IMR-90 (cell line): ENCODE measurements at regions not wholly inside any gene's neighbourhood (a gene's known extent, or its start where the extent isn't known, plus 50 kb on each side); places are given as distances from the start of the nearest gene placed in this dataset.

Experiments
- ATAC-seq: fragments of 200-7000 bp; cut with Tn5 transposase; 2 replicates; pipeline ENCODE4 v1.9.1; 2020; ENCODE audit warnings: low read depth, mild to moderate bottlenecking, moderate library complexity
- BruUV-seq: library from RNA; stranded (reverse); fragments of 400-500 nt; replicated peaks from 2 replicates; lab custom pipeline; 2021; lab: Mats Ljungman, UMichigan
- CTCF ChIA-PET: fragments of 300-600 bp; formaldehyde crosslinking; extraction: SDS; loops from one replicate; lab custom pipeline; 2021; ENCODE audit warnings: antibody characterized with exemption; lab: Yijun Ruan, JAX
- POLR2A ChIA-PET: fragments of 300-600 bp; sonication (Branson Sonifier 250); formaldehyde crosslinking; loops from one replicate; lab custom pipeline; 2022; ENCODE audit warnings: antibody characterized with exemption; ENCODE audit not compliant: unreplicated experiment; lab: Charles Lee
- DNase-seq: peaks from one replicate; pipeline ENCODE4 v3.0.0; 2013
- H2AFZ ChIP-seq: replicated peaks from 2 replicates; pipeline ENCODE3; 2013; ENCODE audit warnings: low read length, mild to moderate bottlenecking; ENCODE audit not compliant: poor library complexity
- H2AK5ac ChIP-seq: 2 replicates; pipeline ENCODE4 v1.6.1; 2013; ENCODE audit warnings: low read depth, low read length, inconsistent platforms
- H2AK9ac ChIP-seq: replicated peaks from 2 replicates; pipeline ENCODE3; 2013; ENCODE audit warnings: mild to moderate bottlenecking, low read depth, low read length, moderate library complexity; ENCODE audit not compliant: poor library complexity
- H2BK120ac ChIP-seq: 2 replicates; pipeline ENCODE4 v1.6.1; 2013; ENCODE audit warnings: low read depth, low read length, inconsistent platforms
- H2BK15ac ChIP-seq: 3 replicates; pipeline ENCODE4 v1.6.1; 2013; ENCODE audit warnings: low read depth, low read length, inconsistent platforms
- H2BK20ac ChIP-seq: 2 replicates; pipeline ENCODE4 v1.6.1; 2013; ENCODE audit warnings: low read depth, mild to moderate bottlenecking, inconsistent platforms, low read length, moderate library complexity
- H2BK5ac ChIP-seq: 2 replicates; pipeline ENCODE4 v1.6.1; 2013; ENCODE audit warnings: mild to moderate bottlenecking, low read depth, low read length, inconsistent platforms; ENCODE audit not compliant: poor library complexity, severe bottlenecking
- H3K14ac ChIP-seq: replicated peaks from 2 replicates; pipeline ENCODE4 v1.6.1; 2013; ENCODE audit warnings: low read depth, low read length, inconsistent platforms
- H3K18ac ChIP-seq: 2 replicates; pipeline ENCODE4 v1.6.1; 2013; ENCODE audit warnings: low read depth, low read length, control low read depth
- H3K23ac ChIP-seq: 2 replicates; pipeline ENCODE4 v1.6.1; 2013; ENCODE audit warnings: low read depth, low read length, inconsistent platforms
- H3K27ac ChIP-seq: 2 replicates; pipeline ENCODE4 v1.5.1; 2013; ENCODE audit warnings: mild to moderate bottlenecking, control low read depth, low read length; ENCODE audit not compliant: insufficient read depth
- H3K27me3 ChIP-seq: 2 replicates; pipeline ENCODE4 v1.6.1; 2013; ENCODE audit warnings: low read length; ENCODE audit not compliant: control insufficient read depth, insufficient read depth
- H3K36me3 ChIP-seq: 2 replicates; pipeline ENCODE4 v1.6.1; 2013; ENCODE audit warnings: low read length, mixed read lengths; ENCODE audit not compliant: control insufficient read depth, insufficient read depth
- H3K4ac ChIP-seq: 2 replicates; pipeline ENCODE4 v1.6.1; 2013; ENCODE audit warnings: low read depth, low read length, inconsistent platforms
- H3K4me1 ChIP-seq: 2 replicates; pipeline ENCODE4 v1.6.1; 2013; ENCODE audit warnings: low read length, mixed read lengths; ENCODE audit not compliant: control insufficient read depth, insufficient read depth
- H3K4me2 ChIP-seq: 2 replicates; pipeline ENCODE4 v1.6.1; 2013; ENCODE audit warnings: low read depth, mild to moderate bottlenecking, control low read depth, low read length, moderate library complexity
- H3K4me3 ChIP-seq: 2 replicates; pipeline ENCODE4 v1.5.1; 2013; ENCODE audit warnings: low read depth, mild to moderate bottlenecking, control low read depth, low read length, moderate library complexity; ENCODE audit not compliant: insufficient read depth
- H3K56ac ChIP-seq: 2 replicates; pipeline ENCODE4 v1.6.1; 2013; ENCODE audit warnings: low read length, inconsistent platforms; ENCODE audit not compliant: insufficient read depth; ENCODE audit errors: extremely low read depth
- H3K79me1 ChIP-seq, 2 experiments: 2 replicates each; pipeline ENCODE4 v1.6.1; 2013; ENCODE audit warnings: low read length in 2 of 2, inconsistent platforms in 1 of 2, low read depth in 1 of 2
- H3K9ac ChIP-seq: 2 replicates; pipeline ENCODE4 v1.6.1; 2013; ENCODE audit warnings: low read depth, low read length, control low read depth
- H3K9me1 ChIP-seq: 2 replicates; pipeline ENCODE4 v1.6.1; 2013; ENCODE audit warnings: low read length, inconsistent platforms; ENCODE audit not compliant: insufficient read depth
- H3K9me3 ChIP-seq: 2 replicates; pipeline ENCODE4 v1.6.1; 2013; ENCODE audit warnings: low read length; ENCODE audit not compliant: control insufficient read depth, insufficient read depth
- H4K20me1 ChIP-seq: 2 replicates; pipeline ENCODE4 v1.6.1; 2013; ENCODE audit warnings: low read length, inconsistent platforms; ENCODE audit not compliant: insufficient read depth
- H4K5ac ChIP-seq: 2 replicates; pipeline ENCODE4 v1.6.1; 2013; ENCODE audit warnings: mild to moderate bottlenecking, low read depth, low read length, control low read depth
- H4K8ac ChIP-seq, 2 experiments: 2 replicates each; pipeline ENCODE4 v1.6.1; 2013; ENCODE audit warnings: low read depth in 2 of 2, low read length in 2 of 2, control low read depth in 1 of 2, inconsistent platforms in 1 of 2
- H4K91ac ChIP-seq: 2 replicates; pipeline ENCODE4 v1.6.1; 2013; ENCODE audit warnings: low read depth, low read length, inconsistent platforms; ENCODE audit not compliant: insufficient read depth
- BHLHE40 ChIP-seq: fragments of 150-350 bp; IDR thresholded peaks from 2 replicates; pipeline ENCODE4 v1.6.1; 2016; ENCODE audit warnings: mild to moderate bottlenecking, low read depth, low read length
- CEBPB ChIP-seq: IDR thresholded peaks from 2 replicates; pipeline ENCODE4 v1.6.1; 2012; ENCODE audit warnings: low read depth, low read length, improper control_type of control experiment
- CHD1 ChIP-seq: IDR thresholded peaks from 2 replicates; pipeline ENCODE4 v1.6.1; 2012; ENCODE audit warnings: low read depth, low read length, improper control_type of control experiment
- FOS ChIP-seq: fragments of 150-350 bp; IDR thresholded peaks from 2 replicates; pipeline ENCODE4 v1.6.1; 2016; ENCODE audit warnings: low read depth, low read length
- MAFK ChIP-seq: IDR thresholded peaks from 2 replicates; pipeline ENCODE4 v1.6.1; 2012; ENCODE audit warnings: low read depth, low read length, improper control_type of control experiment
- MAZ ChIP-seq: IDR thresholded peaks from 2 replicates; pipeline ENCODE4 v1.6.1; 2012; ENCODE audit warnings: low read depth, mild to moderate bottlenecking, low read length, improper control_type of control experiment, moderate library complexity, borderline replicate concordance
- MXI1 ChIP-seq: IDR thresholded peaks from 2 replicates; pipeline ENCODE4 v1.6.1; 2012; ENCODE audit warnings: low read depth, mild to moderate bottlenecking, low read length, moderate library complexity, borderline replicate concordance
- NFE2L2 ChIP-seq: fragments of 150-350 bp; IDR thresholded peaks from 2 replicates; pipeline ENCODE4 v1.6.1; 2016; ENCODE audit warnings: low read depth, mild to moderate bottlenecking, low read length
- POLR2A ChIP-seq: IDR thresholded peaks from 2 replicates; pipeline ENCODE4 v1.6.1; 2012; ENCODE audit warnings: mild to moderate bottlenecking, low read depth, low read length
- RAD21 ChIP-seq: IDR thresholded peaks from 2 replicates; pipeline ENCODE4 v1.6.1; 2012; ENCODE audit warnings: low read length, improper control_type of control experiment
- RCOR1 ChIP-seq: IDR thresholded peaks from 2 replicates; pipeline ENCODE4 v1.6.1; 2012; ENCODE audit warnings: mild to moderate bottlenecking, low read length, improper control_type of control experiment; ENCODE audit not compliant: insufficient replicate concordance
- RFX5 ChIP-seq: IDR thresholded peaks from 2 replicates; pipeline ENCODE4 v1.8.0; 2012; ENCODE audit warnings: low read depth, mild to moderate bottlenecking, low read length, moderate library complexity
- SMC3 ChIP-seq: fragments of 150-350 bp; IDR thresholded peaks from 2 replicates; pipeline ENCODE4 v1.6.1; 2016; ENCODE audit warnings: low read depth, mild to moderate bottlenecking, antibody characterized with exemption, low read length, moderate library complexity
- WGBS, 2 experiments: methylation state at CpG; one replicate each; pipeline versions ENCODE4 v1.1.5 to v1.1.7; 2013; ENCODE audit warnings: missing lambda C conversion rate in 2 of 2; ENCODE audit not compliant: insufficient read length in 1 of 2; ENCODE audit errors: extremely low coverage in 2 of 2; 5-methylcytosine and 5-hydroxymethylcytosine counted together
- dilution Hi-C: fragments of 300-500 bp; cut with HindIII; formaldehyde crosslinking; loops from one replicate; pipeline ENCODE4 v1.14.3; 2018; ENCODE audit warnings: low sequenced_read_pairs; ENCODE audit not compliant: unreplicated experiment
- in situ Hi-C: fragments of 300-500 bp; cut with MboI; formaldehyde crosslinking; loops from 3 replicates; pipeline ENCODE4 v1.14.3; 2019; ENCODE audit warnings: low sequenced_read_pairs, inconsistent platforms, mixed read lengths
- intact Hi-C: fragments of 100-400 bp; cut with micrococcal nuclease; formaldehyde crosslinking; loops from 2 replicates; pipeline ENCODE4 v1.10.0; 2022
- TF ChIP-seq, protein P1 (sequence below): fragments of 150-350 bp; IDR thresholded peaks from 2 replicates; pipeline ENCODE4 v1.6.1; 2016; ENCODE audit warnings: low read depth, mild to moderate bottlenecking, low read length, moderate library complexity, borderline replicate concordance
- TF ChIP-seq, protein P2 (sequence below): fragments of 150-350 bp; IDR thresholded peaks from 2 replicates; pipeline ENCODE4 v1.6.1; 2017; ENCODE audit warnings: mild to moderate bottlenecking, antibody characterized with exemption, low read length, low read depth
- TF ChIP-seq, protein P3 (sequence below): conservative IDR thresholded peaks from 2 replicates; pipeline ENCODE4 v1.5.1; 2012; ENCODE audit warnings: mild to moderate bottlenecking, low read depth, low read length, improper control_type of control experiment

DNA sequence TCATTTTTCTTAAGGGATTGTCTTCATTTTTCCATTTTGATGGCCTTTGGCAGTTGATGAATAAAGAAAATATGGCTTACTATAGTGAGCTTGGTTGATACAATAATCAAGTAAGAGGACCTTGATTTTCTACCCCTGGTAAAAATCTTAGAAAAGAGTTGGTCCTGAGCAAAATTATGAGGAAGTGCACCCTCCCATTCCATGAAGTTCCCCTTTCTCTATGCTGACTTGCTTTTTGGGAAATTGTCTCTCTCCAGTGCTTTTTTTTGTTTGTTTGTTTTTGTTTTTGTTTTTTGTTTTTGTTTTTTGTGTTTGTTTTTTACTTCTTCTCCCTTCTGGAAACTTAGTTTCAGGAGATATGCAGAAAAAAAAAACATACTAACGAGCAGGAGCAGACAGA is 449.2 kb upstream of the ACTBL2 start:
- dilution Hi-C loops: no loop called here

More for the DNA sequence above, 449.2 kb upstream of the ACTBL2 start:
- H4K5ac ChIP-seq: no peak overlapping the region
- no peak overlapping the region for H3K23ac ChIP-seq
- intact Hi-C loops (no loop called here), in situ Hi-C loops (no loop called here)
- no peak for DNase-seq
- H3K4me3 ChIP-seq: no peak overlapping the region
- H2AFZ ChIP-seq: no peak overlapping the region
- no peaks in the 10 kb centered on the region for H3K27me3 ChIP-seq
- H3K4me1 ChIP-seq: no peaks in the 10 kb centered on the region
- no peak overlapping the region for H3K14ac ChIP-seq
- H2AK9ac ChIP-seq: no peak overlapping the region
- ATAC-seq: no peak
- H3K9ac ChIP-seq: no peak overlapping the region
- no CpG with 5 or more reads among the region's 1 CpG for WGBS, 2 experiments
- H3K36me3 ChIP-seq: no peaks in the 10 kb centered on the region
- H2BK120ac ChIP-seq: no peak overlapping the region
- no peak overlapping the region for H2AK5ac ChIP-seq
- no peaks in the 10 kb centered on the region for H4K20me1 ChIP-seq
- CTCF ChIA-PET: no interaction called here
- no TSS peak for BruUV-seq
- TF ChIP-seq RFX5 (no peak), RAD21 (no peak), RCOR1 (no peak), SMC3 (no peak), CHD1 (no peak), MXI1 (no peak), MAFK (no peak), FOS (no peak), CEBPB (no peak), MAZ (no peak), BHLHE40 (no peak), POLR2A (no peak), NFE2L2 (no peak)
- TF ChIP-seq, protein P1, sequence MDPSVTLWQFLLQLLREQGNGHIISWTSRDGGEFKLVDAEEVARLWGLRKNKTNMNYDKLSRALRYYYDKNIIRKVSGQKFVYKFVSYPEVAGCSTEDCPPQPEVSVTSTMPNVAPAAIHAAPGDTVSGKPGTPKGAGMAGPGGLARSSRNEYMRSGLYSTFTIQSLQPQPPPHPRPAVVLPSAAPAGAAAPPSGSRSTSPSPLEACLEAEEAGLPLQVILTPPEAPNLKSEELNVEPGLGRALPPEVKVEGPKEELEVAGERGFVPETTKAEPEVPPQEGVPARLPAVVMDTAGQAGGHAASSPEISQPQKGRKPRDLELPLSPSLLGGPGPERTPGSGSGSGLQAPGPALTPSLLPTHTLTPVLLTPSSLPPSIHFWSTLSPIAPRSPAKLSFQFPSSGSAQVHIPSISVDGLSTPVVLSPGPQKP: no peak
- TF ChIP-seq, protein P2, sequence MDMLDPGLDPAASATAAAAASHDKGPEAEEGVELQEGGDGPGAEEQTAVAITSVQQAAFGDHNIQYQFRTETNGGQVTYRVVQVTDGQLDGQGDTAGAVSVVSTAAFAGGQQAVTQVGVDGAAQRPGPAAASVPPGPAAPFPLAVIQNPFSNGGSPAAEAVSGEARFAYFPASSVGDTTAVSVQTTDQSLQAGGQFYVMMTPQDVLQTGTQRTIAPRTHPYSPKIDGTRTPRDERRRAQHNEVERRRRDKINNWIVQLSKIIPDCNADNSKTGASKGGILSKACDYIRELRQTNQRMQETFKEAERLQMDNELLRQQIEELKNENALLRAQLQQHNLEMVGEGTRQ: no peak
- TF ChIP-seq, protein P3, sequence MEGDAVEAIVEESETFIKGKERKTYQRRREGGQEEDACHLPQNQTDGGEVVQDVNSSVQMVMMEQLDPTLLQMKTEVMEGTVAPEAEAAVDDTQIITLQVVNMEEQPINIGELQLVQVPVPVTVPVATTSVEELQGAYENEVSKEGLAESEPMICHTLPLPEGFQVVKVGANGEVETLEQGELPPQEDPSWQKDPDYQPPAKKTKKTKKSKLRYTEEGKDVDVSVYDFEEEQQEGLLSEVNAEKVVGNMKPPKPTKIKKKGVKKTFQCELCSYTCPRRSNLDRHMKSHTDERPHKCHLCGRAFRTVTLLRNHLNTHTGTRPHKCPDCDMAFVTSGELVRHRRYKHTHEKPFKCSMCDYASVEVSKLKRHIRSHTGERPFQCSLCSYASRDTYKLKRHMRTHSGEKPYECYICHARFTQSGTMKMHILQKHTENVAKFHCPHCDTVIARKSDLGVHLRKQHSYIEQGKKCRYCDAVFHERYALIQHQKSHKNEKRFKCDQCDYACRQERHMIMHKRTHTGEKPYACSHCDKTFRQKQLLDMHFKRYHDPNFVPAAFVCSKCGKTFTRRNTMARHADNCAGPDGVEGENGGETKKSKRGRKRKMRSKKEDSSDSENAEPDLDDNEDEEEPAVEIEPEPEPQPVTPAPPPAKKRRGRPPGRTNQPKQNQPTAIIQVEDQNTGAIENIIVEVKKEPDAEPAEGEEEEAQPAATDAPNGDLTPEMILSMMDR: no peak
- no peak overlapping the region for H3K18ac ChIP-seq
- no peak overlapping the region for H2BK20ac ChIP-seq
- no peaks in the 10 kb centered on the region for H3K79me1 ChIP-seq
- no peak overlapping the region for H4K8ac ChIP-seq
- no peak overlapping the region for H2BK15ac ChIP-seq
- H3K9me1 ChIP-seq: no peaks in the 10 kb centered on the region
- H3K4me2 ChIP-seq: no peak overlapping the region
- no peak overlapping the region for H3K4ac ChIP-seq
- H3K27ac ChIP-seq: no peak overlapping the region
- no peak overlapping the region for H2BK5ac ChIP-seq
- no peak overlapping the region for H3K56ac ChIP-seq
- H4K91ac ChIP-seq: no peak overlapping the region
- POLR2A ChIA-PET: no interaction called here
- no peaks in the 10 kb centered on the region for H3K9me3 ChIP-seq
